ENCODE measurements at regions not wholly inside any gene's neighbourhood (a gene's known extent, or its start where the extent isn't known, plus 50 kb on each side); places are given as distances from the start of the nearest gene placed in this dataset.
A peak's percentile ranks its signal among the peaks of the same experiment; 100 is the strongest.

DNA sequence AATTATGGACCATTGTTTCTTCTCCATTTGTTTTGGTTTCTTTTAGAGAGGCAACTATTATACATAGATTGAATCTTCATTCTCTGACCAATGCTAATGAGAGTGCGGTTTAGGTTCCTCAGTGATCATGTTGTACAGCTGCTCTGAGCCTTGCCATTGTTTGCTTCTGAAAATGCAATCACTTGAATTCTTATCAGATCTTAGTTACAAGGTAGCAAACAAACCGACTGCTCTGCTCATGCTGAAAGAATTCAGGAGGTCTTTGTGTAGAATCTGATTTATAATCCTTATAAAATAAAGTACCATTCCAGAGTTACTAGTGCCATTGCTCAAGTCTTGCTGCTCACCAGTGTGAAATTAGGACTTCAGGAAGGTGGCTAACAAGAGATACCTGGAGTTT is 569.1 kb upstream of the ID4 start:
- DNase-seq = no peak

DNA sequence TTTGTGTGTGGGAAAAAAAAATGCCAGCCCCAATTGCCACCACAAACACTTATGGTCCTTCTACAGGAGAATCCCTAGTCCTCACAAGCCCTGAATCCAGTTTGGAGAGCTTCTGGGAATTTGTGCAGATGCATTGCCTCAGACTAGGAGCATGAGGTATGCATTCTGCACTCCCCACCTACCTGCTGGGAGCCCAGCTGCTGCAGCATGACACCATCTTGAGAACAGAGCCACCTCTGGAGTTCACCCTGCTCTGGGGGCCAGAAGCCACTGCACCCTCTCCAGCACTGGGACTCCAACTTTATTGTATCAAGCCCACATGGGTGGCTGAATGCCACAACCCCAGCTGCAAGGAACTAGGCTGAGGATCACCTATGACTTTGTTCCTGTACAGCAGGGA is 568.5 kb upstream of the ID4 start:
- DNase-seq = no peak

DNA sequence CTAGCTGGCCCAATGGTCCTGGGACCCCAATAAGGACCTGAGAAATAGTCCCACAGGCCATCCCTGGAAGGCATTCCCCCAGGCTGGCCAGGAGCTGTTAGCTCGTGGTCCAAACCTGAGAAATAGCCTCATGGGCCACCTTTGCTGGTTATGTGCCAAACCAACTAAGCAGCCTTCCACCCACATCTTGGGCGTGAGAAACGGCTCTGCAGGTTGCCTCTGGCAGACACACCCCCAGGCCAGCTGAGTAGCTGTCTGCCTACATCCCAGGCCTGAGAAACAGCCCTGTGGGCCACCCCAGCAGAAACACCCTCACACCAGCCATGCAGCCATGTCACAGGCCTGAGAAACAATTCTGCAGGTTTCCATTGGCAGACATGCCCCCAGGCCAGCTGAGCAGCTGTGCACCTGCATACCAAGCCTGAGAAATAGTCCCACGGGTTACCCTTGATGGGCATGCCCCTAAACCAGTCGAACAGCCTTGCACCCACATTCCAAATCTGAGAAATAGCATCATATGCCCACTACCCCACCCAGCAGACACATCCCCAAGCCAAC is 567.8 kb upstream of the ID4 start:
- DNase-seq = no peak

DNA sequence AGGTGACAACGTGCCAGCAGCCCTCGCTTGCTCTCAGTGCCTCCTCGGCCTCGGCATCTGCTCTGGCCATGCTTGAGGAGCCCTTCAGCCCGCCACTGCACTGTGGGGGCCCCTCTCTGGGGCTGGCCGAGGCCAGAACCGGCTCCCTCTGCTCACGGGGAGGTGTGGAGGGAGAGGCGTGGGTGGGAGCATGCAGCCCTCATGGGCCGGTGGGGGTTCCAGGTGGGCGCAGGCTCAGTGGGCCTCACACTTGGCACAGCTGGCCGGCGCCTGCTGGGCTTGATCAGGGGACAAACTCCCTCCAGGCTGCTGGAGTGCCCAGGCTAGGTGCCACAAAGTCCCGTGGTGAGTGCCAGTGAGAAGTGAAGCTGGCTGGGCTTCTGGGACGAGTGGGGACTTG is 566.6 kb upstream of the ID4 start:
- DNase-seq = no peak

DNA sequence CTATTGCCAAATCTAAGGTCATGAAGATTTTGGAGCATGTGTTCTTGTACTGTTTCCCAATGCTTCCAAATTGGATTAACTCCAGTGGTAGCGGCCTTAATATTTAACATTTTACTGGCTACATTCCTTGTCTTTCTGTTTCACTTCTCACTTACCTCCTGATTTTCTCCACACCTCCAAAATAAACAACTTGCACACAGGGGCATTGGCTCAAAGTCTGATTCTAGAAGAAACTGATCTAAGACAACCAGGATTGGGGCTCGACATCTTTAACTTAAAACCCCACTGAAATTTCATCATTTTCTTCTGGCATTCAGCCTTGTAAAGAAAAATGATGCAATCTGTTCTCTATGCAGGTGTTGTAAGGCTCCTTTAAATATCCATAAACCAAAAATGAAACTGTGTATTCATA is 557.9 kb upstream of the ID4 start:
- DNase-seq = peak; percentile 18

DNA sequence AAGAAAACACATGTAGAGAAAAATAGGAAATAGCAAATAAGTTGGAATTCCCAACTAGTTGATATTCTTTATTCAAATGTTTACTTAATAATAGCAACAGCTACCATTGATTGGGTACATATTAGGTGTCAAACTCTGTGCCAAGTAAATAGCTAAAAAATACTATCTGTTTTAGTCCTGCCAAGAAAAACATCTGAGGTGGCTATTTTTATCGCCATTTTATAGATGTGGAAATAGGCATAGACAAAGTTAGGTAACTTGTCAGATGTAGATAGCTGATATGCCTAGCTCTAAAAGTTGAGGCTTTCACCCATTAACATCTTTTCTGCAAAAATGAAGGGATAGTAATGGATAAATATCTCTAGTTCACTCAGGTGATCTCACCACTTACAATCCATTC is 549.2 kb upstream of the ID4 start:
- no peak for DNase-seq

DNA sequence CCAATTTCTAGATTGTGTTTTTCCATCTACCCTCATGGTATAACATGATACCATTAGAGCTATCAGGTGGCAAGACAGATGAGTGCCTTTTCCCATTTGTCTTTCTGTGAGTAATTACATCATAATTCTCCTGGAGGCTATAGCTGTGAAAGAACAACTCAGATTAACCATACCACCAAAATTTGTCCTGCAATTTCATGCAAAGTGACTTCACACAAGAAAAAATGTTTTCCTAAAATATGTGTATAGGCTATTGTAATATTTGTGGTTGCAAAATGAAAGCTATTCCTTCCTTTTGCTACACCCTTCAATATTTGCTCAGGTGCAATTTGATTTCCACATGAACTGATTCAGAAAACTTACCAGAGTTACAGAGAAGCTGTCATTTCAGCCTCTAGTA is 547.7 kb upstream of the ID4 start:
- DNase-seq = peak; percentile 30

DNA sequence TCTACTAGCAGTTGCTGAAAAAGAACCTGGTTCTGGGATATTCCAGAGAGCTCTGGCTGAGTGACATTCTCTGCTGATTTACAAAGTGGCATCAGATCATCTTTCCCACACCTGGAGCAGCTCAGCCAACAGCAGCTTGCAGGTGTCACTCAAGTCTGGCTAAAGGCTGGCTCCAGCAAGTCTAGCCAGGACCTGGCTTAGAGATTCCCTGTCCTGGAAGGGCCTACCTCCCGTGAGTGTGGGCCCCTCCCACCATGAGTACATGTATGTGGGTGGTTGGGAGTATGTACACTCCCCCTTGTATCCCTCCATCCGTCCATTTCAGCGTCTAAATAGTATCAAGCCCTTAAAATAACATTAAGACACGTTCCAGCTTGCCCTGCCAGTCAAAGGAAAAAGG is 539.3 kb upstream of the ID4 start:
- peak; percentile 45 for DNase-seq

DNA sequence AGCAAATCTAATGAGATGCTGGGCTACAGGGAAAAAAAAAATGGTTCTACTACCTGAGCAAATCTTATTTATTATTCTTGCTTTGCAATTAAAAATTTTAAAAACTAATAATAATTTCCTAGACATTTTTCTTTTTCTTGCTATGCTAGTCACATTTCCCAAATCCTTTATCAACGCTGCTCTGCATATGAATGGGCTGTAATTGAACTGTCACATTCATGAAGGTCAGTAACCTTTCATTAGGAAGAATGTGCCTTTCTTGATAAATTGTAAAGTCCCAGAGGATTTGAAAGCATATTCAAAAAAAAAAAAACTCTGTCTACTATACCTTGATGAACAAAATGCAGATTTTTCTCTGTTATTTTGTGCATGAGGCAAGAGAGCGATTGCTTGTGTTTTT is 538.7 kb upstream of the ID4 start:
- no peak for DNase-seq

DNA sequence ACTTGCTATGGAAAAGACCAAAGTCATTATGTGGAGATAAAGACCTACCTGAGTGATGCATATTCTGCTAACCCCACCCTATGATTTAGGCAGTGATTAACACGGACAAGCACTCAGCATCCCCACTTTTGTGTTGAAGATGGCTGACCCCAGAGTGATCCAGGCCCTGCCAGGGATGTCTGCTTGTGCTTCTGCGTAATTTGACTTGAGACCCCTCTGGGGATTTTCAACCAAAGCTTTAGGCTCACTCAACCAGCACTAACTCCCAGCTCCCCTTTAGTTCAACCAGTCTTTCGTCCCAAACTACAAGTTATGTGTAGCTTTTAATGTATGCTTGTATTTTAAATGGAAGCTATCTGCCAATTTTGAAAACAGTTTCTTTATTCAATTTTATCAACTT is 538.0 kb upstream of the ID4 start:
- no peak for DNase-seq

DNA sequence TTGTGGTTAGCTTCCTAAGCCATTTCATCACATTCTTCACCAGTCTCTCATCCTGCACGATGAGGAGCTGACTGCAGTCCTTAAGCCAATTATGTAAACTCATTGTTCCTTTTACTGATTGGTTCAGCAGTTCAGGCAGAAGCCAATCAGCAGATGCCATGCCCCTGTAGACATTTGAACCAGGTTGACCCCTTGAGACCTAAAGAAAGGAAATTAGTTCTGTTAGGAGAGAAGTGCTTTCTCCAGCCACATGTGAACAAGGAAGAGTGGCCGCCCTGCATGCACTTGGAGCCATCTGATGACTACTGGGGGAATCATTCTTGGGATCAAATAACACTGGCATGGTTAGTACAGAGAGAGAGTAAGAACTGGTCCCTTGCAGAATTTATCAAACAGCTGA is 535.2 kb upstream of the ID4 start:
- peak; percentile 46 for DNase-seq

DNA sequence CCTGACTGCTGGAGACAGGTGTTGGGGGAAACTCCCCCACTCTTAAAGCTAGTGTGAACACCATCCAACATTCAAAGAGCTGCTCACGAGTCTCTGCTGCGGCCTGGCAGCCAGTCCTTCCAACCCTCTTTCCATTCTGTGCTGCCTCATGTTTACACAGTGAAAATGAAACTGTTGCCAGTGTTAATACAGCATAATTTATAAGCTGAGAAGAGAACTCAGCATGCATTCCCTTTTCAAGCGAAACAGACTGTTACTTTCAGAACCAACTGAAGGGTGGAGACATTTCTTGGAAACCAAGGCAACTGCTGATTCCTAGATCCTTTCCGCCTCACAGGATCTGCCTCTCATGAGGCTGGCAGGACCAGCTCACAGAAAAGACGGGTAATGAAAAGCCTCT is 533.8 kb upstream of the ID4 start:
- peak; percentile 44 for DNase-seq

DNA sequence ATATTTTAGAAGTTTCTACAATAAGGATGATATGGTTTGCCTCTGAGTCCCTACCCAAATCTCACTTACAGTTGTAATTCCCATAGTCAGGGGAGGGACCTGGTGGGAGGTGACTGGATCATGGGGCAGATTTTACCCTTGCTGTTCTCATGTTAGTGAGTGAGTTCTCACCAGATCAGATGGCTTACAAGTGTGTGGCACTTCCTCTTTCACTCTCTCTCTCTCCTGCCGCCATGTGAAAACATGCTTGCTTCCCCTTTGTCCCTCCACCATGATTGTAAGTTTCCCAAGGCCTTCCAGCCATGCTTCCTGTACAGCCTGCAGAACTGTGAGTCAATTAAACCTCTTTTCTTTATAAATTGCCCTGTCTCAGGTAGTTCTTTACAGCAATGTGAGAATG is 527.5 kb upstream of the ID4 start:
- DNase-seq = no peak

DNA sequence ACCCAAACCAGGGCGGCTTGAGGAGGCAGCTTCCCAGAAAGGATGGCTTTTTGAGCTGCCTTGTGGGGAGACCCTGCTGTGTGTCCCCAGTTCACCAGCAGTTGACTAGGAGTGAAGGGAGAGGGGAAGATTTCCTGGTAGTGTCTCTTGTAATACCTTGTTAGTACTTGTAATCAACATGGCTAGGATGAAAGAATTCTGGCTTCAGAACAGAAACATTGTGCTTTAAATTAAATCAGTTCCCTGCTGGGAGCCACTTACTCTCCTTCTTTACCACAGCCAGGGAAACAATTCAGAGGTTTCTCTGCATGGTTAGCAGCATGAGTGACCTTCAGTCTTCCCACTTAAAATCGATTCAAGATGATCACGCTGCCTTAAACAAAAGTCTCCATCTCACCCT is 525.4 kb upstream of the ID4 start:
- DNase-seq = no peak

DNA sequence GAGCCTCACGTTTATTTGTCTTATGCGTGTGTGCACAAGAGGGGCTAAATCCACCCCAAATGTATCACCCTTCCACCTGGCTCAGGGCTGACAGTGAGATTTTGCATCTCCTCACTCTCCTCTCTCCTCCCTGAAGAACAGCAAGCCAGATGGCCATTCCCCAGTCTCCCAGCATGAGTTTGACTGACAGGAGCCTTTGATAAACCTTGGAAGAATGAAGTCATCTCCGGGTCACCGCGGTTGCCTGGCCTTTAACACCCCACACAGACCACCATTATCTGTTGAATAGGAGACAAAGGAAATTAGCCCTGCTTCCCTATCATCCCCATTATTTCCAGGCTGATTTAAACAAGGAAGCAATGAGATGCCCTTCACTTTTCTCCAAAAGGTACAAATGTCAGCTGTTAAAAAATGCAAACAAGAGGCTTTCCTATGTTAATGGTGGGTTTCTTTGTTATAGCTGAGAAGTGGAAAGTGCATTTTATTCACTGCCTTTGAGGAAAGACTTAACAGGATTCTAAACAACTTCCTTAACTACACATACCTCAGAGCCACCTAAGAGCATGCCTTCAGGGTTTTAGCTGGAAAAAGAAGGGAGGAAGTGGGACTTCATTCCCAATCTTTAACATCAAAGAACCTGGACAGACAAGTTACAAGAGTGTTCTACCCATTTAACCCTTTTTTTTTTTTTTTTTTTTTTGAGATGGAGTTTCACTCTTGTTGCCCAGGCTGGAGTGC is 524.8 kb upstream of the ID4 start:
- DNase-seq = no peak

DNA sequence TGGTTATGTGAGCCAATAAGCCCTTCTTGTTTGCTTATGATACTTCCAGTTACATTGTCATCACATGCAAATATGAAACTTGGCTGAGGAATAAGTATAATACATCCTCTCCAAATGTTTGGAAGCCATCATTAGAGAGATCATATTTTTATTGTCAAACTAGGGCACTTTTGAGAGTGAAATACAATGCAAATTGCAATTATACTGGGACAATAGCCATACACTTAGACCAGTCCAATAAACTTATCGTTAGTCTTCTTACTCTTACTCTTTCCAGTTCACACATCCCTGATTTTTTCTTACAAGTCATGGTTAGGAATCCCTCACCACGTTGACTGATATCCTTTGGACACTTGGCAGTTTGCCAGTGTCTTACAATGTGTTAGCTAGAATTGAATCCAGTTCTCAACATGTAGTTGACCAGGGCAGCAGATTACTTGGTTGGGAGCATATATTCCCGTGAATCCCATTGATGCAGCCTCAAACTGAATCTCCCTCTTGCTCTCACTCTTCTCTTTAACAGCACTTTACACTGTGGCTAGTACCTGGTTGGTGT is 519.7 kb upstream of the ID4 start:
- no peak for DNase-seq

DNA sequence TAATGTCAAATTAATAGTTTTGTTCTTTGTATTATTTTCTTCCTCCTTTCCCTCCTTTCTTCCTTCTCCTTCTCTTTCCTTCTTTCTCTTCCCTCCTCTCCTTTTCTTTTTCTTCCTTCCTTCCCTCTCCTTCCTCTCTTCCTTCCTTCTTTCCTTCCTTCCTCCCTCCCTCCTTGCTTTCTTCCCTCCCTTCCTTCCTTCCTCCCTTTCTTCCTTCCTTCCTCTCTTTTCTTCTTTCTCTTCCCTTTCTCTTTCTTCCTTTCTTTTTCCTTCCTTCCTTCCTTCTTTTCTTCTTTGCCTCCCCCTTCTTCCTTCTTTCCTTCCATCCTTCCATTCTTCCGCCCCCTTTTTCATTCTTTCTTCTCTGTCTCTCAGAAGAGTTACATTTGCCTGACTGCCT is 518.2 kb upstream of the ID4 start:
- DNase-seq = no peak

DNA sequence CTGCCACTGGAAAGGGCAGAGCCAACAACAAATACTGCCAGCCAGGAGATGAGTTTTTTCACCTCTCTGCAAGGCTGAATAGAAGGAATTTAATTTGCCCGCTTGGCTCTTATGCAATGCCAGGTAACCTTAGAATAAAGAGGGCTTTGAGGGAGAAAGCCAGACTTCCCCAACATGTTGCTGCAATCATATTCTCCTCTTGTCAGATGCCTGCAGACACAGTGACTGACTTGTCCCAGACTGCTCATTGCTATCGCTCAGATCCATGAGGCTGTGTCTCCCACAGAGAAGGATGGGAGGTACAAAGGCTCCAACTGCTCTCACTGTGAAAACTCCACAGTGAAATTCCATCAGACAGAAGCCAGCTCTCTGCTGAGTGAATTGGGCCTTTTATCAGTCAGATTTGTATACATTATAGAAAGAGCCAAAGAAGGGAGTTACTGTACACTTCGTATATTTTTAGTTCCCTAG is 517.0 kb upstream of the ID4 start:
- peak; percentile 47 for DNase-seq

DNA sequence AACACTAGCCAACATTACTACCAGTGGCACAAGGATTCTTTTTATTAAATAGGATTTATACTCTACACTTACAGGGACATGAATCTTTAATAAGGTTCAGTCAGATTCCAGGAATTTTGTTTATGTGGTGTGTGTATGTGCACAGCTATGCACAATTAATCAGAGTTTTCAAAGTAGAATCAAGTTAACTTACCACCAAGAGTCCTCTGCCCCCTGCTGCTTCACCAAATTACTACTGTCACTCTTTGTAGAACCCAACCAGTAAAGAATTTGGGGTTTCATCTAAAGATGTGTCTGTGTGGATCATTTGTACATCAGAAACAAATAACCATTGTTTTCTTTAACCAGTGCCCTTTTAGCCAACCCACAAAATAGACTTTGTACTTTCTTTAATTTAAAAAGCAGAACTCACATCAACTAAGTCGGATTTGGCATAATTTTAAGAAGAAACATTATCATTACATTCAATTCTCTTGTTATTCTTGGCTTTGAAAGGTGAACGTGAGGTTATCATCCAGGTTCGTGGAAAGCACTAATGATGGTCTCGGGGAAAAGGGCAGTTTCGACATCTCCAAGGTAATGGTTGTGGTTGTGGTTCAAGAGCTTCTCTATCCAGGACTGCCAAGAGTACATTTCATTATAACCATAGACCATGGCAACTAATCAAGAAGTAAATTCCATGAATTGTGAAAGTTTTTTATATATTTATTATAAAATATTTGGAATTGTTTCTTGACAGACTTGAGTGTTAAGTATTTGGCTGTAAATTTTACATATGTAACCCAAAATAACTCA is 514.3 kb upstream of the ID4 start:
- DNase-seq = no peak

DNA sequence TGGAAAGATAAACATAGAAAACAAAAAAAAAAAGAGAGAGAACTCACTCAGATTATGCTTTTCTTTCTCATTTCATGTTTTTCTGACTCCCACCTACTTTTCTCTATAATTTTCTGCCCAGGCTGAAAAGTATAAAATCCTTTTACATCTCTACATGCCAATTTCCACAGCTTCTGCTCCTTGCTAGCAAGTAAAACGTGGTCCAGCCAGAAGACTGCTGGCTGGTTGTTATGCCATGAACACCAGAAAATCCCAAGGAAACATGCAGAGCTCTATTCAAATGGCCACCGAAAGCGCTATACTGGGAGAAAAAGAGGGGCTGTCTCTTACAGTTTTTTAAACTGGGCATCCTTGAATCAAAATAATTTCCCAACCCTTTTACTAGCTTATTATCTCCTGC is 512.8 kb upstream of the ID4 start:
- DNase-seq = no peak

DNA sequence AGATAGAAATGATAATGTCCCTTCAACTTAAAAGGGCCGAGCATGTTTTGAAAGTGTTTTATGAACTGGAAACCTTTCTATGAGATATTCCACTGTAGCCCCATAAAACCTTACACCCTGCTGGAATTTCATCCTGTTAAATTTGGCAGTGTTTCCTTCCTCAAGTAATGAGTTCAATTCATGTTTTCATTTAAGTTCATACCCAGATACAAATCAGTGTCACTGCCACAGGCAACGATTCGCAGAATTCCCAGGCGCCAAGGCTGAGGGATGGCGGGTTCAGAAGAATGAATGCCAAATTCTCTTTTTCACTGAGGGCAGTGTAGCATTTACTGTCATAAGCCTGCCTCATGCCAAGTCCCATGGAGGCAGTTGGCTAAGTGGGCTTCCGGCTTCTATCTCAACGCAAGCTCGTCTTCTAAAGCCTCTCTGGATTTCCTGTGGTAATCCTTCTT is 511.8 kb upstream of the ID4 start:
- DNase-seq = no peak

DNA sequence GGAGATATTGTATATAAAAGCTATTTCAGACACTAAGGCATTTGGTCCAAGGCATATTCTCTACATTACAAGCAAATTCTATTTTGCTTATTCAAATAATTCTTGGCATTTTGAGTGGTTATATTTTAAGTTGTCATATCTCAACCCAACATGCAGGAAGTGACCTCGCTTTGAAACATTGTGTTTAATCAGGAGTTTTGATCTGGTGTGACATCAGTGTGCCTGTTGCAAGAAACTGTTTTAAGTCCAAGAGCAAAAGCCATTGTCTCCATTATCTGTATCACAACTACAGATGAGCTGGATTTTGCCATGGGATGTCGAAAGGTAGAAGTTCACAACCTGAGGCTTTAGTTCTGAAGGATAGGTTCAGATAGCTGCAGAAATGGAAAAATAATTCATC is 509.9 kb upstream of the ID4 start:
- DNase-seq = no peak

DNA sequence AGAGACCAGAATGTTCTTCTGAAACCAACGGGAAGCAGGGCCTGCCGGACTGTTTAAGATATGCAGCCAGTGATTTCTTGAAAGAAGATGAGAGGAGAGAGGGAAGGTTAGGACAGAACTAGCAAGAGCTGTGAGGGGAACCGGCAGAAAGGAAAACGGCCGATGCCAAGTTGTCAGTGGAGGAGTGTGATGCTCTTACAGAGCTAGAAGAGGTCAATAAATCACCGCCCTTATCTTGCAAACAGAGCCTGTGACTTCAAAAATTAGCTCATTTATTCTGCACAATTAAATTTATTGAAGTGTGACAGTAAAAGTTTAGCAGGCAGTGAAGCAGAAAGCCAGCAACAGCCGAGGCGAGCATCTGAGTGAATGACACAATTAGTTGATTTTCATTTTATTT is 509.5 kb upstream of the ID4 start:
- DNase-seq = no peak
